ENCODE measurements at regions not wholly inside any gene's neighbourhood (a gene's known extent, or its start where the extent isn't known, plus 50 kb on each side); places are given as distances from the start of the nearest gene placed in this dataset.

DNA sequence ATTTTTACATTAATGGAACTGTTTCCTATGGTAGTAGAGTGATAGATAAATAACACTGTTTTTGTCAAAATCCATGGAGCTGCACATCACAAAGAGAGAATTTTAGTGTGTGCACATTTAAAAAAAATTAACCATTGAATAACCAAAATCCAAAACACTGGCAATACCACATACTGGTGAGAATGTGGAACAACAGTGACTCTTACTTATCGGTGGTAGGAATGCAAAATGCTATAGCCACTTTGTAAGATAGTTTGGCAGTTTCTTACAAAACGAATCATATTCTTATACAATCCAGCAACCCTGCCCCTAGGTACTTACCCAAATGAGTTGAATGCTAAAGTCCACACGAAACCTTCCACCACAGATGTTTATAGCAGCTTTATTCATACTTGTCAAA, 229.6 kb upstream of the GPR101 start:
- no peak for TF ChIP-seq CTCF (IDR thresholded peaks at IDR 0.05)
- TF ChIP-seq ZFX (IDR thresholded peaks at IDR 0.05; ENCODE audit: borderline replicate concordance) = no peak
